ENCODE measurements at regions not wholly inside any gene's neighbourhood (a gene's known extent, or its start where the extent isn't known, plus 50 kb on each side); places are given as distances from the start of the nearest gene placed in this dataset.

GRCh38 chr10:83937161-83937560, 202.1 kb upstream of the GHITM start:
- no peak for TF ChIP-seq CTCF (IDR thresholded peaks at IDR 0.05)
- no peak for TF ChIP-seq POLR2A (IDR thresholded peaks at IDR 0.05)

All from thyroid gland (tissue), 4 donors.